Heart left ventricle (tissue), 16 donors: ENCODE measurements at regions not wholly inside any gene's neighbourhood (a gene's known extent, or its start where the extent isn't known, plus 50 kb on each side); places are given as distances from the start of the nearest gene placed in this dataset.
"Not testable (repeated sequence)": the region's sequence is repeated elsewhere in the genome, so short reads cannot be mapped to it uniquely, and the experiment has no call there.

Source experiments
- ATAC-seq, 4 donors: fragments of 200-7000 bp; cut with Tn5 transposase; one replicate each; pipeline ENCODE4 v1.9.1; 2020 to 2022; ENCODE audit warnings: moderate library complexity in 4 of 4, mild to moderate bottlenecking in 3 of 4, moderate number of reproducible peaks in 1 of 4
- DNase-seq, 5 donors: peaks; one replicate each; pipeline ENCODE4 v3.0.0-alpha.2; 2020
- H3K27ac ChIP-seq, 12 donors: fragments of 200-600 bp; sonication (generic) in 4 of 12; one replicate each; pipeline versions ENCODE4 v1.5.0 to v1.8.0; 2016 to 2022; ENCODE audit warnings: mild to moderate bottlenecking in 2 of 12
- H3K27me3 ChIP-seq, 9 donors: fragments of 200-600 bp; sonication (generic) in 2 of 9; one replicate each; pipeline versions ENCODE4 v1.5.1 to v1.8.0; 2016 to 2022; ENCODE audit warnings: mild to moderate bottlenecking in 3 of 9
- H3K36me3 ChIP-seq, 9 donors: fragments of 200-600 bp; sonication (generic) in 2 of 9; one replicate each; pipeline versions ENCODE4 v1.5.0 to v1.8.0; 2018 to 2022; ENCODE audit warnings: mild to moderate bottlenecking in 2 of 9
- H3K4me1 ChIP-seq, 12 donors: fragments of 200-600 bp; sonication (generic) in 4 of 12; one replicate each; pipeline versions ENCODE4 v1.5.0 to v1.8.0; 2016 to 2022; ENCODE audit warnings: mild to moderate bottlenecking in 3 of 12
- H3K4me3 ChIP-seq, 12 donors: fragments of 200-600 bp; sonication (generic) in 4 of 12; one replicate each; pipeline versions ENCODE4 v1.5.0 to v1.8.0; 2017 to 2022; ENCODE audit warnings: mild to moderate bottlenecking in 9 of 12, moderate library complexity in 4 of 12
- H3K9me3 ChIP-seq, 12 donors: fragments of 200-600 bp; sonication (generic) in 4 of 12; one replicate each; pipeline versions ENCODE4 v1.5.0 to v1.8.0; 2016 to 2022; ENCODE audit warnings: mild to moderate bottlenecking in 1 of 12
- POLR2A ChIP-seq, 2 donors: fragments of 450-650 bp; IDR thresholded peaks; one replicate each; pipeline ENCODE4 v1.6.1; 2017; ENCODE audit warnings: antibody characterized with exemption in 2 of 2, mild to moderate bottlenecking in 2 of 2, moderate library complexity in 2 of 2
- WGBS, 4 donors: extraction: QIAGEN DNeasy Blood & Tissue Kit in 2 of 4; methylation state at CpG; one replicate each; pipeline versions ENCODE4 v1.1.5 to v1.1.7; 2013 to 2018; 5-methylcytosine and 5-hydroxymethylcytosine counted together
- intact Hi-C, 10 donors: fragments of 100-400 bp; cut with DNase I; formaldehyde crosslinking; loops; one replicate each; pipeline versions ENCODE4 v1.11.1 to v1.14.2; 2022
- TF ChIP-seq, protein P1 (sequence below), 12 donors: fragments of 200-600 bp; sonication (generic) in 4 of 12; IDR thresholded peaks; one replicate each; pipeline versions ENCODE4 v1.5.0 to v1.8.0; 2018 to 2022; ENCODE audit warnings: antibody characterized with exemption in 12 of 12, mild to moderate bottlenecking in 5 of 12
- donor health status: ischemic (EF 13 %, LVEDD 7.1; RV severe dilation, severe dysfunction).
- donor health status: healthy with polysubstance abuse.
- donor health status: DM: no; HTN: yes; CAD: no.
- donor health status: DM: no; HTN: no; CAD: no.
- donor health status: ischemic (EF 25% LVEDD 6.9; RV normal size, moderate dysfunction).
- donor health status: ischemic (EF 25% LVEDD 5.7; RV mildly dilated, moderate dysfunction).
- donor health status: healthy.
- donor health status: DM: yes; HTN: yes; CAD: no.
- donor health status: ischemic (EF 35%, LVEDD 5.7; RV mildly dilated, moderate dysfunction).
- donor health status: nonischemic (EF 11% LVEDD 7.7; RV severe dilation, severe dysfunction).
- donor health status: DM: yes; HTN: yes; CAD: no.
- donor health status: PGD.
- donor health status: ischemic (EF 29% LVEDD 5.4; RV normal size, mild dysfunction).
- donor health status: nonischemic (EF 23%, LVEDD 6.1; RV moderate dilation, normal function).

DNA sequence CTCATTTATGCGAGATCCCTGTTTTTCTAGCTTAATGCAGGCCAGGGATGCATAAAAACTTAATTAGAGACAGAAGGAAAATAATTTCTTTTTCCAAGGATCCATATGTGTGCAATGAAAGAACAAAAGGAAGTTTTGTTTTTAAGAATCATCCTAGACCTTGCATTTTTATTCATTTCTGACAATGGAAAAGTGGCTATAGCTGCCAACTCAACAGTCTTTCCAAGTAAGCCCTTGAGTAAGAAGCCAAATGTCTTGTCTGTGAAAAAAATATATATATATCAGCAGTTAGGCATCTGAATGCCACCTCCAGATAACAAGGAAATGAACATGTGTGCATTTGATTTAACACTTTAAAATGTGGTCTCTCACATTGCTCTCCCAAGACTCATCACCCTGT lies 1397.6 kb downstream of the GATA3 start:
- H3K9me3 ChIP-seq = peaks cover 0 to 21% (median 10%) of the 10 kb centered on the region in 12 donors
- no peak overlapping the region for H3K4me3 ChIP-seq
- no peaks in the 10 kb centered on the region for H3K27me3 ChIP-seq
- no peak overlapping the region for H3K27ac ChIP-seq
- no peaks in the 10 kb centered on the region for H3K4me1 ChIP-seq
- no peak for DNase-seq
- 71 to 84% (median 77%) methylated on average over 1 of the region's 1 CpG for WGBS, 4 donors
- ATAC-seq = no peak
- H3K36me3 ChIP-seq = no peaks in the 10 kb centered on the region
- intact Hi-C loops = no loop called here
- TF ChIP-seq, protein P1, sequence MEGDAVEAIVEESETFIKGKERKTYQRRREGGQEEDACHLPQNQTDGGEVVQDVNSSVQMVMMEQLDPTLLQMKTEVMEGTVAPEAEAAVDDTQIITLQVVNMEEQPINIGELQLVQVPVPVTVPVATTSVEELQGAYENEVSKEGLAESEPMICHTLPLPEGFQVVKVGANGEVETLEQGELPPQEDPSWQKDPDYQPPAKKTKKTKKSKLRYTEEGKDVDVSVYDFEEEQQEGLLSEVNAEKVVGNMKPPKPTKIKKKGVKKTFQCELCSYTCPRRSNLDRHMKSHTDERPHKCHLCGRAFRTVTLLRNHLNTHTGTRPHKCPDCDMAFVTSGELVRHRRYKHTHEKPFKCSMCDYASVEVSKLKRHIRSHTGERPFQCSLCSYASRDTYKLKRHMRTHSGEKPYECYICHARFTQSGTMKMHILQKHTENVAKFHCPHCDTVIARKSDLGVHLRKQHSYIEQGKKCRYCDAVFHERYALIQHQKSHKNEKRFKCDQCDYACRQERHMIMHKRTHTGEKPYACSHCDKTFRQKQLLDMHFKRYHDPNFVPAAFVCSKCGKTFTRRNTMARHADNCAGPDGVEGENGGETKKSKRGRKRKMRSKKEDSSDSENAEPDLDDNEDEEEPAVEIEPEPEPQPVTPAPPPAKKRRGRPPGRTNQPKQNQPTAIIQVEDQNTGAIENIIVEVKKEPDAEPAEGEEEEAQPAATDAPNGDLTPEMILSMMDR (IDR thresholded peaks at IDR 0.05) = no peak
- no peak for TF ChIP-seq POLR2A (IDR thresholded peaks at IDR 0.05)

DNA sequence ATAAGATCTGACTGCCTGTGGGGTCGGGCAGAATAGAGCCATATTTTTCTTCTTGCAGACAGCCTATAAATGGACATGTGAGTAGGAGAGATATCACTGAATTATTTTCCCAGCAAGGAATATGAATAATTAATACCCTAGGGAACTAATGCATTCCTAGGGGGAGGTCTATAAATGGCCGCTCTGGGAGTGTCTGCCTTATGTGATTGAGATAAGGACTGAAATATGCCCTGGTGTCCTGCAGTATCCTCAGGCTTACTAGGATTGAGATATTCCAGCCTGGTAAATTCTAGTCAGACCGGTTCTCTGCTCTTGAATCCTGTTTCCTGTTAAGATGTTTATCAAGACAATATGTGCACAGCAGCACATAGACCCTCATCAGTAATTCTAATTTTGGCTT lies 1399.4 kb downstream of the GATA3 start:
- H3K27ac ChIP-seq, DNase-seq, intact Hi-C loops, H3K4me1 ChIP-seq, H3K27me3 ChIP-seq, ATAC-seq, H3K36me3 ChIP-seq, H3K4me3 ChIP-seq: not testable (repeated sequence)
- WGBS, 4 donors = 69 to 77% (median 72%) methylated on average over 3 of the region's 3 CpGs
- peaks cover 0 to 21% (median 10%) of the 10 kb centered on the region in 12 donors for H3K9me3 ChIP-seq

DNA sequence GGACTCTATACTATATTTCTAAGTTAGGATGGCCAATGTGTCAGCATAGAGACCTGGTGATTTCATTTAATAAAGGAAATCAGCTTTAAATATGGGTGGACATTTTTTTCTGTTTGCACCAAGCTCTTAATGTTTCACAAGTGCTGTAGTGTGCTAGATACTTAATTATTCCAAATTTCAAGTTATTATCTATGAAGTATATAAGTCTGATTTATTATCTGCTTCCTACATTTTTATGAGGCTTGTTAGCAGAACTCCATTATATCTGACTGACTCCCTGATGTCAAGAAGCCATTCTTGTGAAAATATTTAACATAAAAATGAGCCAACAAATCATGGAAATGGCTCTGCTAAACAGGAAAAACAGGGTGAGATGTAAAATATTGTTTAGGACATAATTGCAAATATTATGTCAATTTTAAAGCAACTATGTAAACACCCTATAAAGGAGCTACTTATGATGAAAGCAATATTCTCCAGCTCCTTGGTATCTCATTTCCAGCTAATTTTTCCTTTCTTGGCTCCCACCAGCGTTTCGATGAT lies 1415.2 kb downstream of the GATA3 start:
- WGBS, 4 donors = 75 to 84% (median 77%) methylated on average over 2 of the region's 2 CpGs
- H3K9me3 ChIP-seq = no peaks in the 10 kb centered on the region
- no peaks in the 10 kb centered on the region for H3K36me3 ChIP-seq
- no peaks in the 10 kb centered on the region for H3K27me3 ChIP-seq
- H3K4me3 ChIP-seq = no peak overlapping the region
- TF ChIP-seq, protein P1 (IDR thresholded peaks at IDR 0.05) = no peak
- TF ChIP-seq POLR2A (IDR thresholded peaks at IDR 0.05) = no peak
- DNase-seq (no peak), ATAC-seq (no peak)
- no peaks in the 10 kb centered on the region for H3K4me1 ChIP-seq
- no peak overlapping the region for H3K27ac ChIP-seq
- intact Hi-C loops = no loop called here

DNA sequence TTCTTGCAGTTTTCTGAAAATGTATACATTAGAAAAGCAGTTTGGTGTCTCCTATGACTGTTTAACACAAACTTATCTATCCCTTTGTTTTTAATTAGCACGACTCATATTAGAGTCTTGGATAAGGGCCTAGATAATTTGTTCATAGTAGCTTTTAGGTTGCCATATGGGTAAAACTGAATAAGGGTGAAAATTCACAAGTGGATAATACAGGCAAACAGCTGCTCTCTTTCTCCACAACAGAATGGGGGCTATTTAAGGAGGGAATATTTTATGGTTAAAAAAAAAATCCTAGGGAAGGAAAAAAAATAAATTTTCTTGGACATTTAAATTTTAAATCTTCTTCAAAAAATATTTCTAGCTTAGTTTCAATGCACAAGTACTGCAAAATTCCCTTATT lies 1416.1 kb downstream of the GATA3 start:
- WGBS, 4 donors = 45 to 71% (median 60%) methylated on average over 1 of the region's 1 CpG

More for the DNA sequence above, 1416.1 kb downstream of the GATA3 start:
- Histone ChIP-seq H3K36me3 (no peaks in the 10 kb centered on the region), H3K4me1 (no peaks in the 10 kb centered on the region), H3K4me3 (no peak overlapping the region), H3K9me3 (no peaks in the 10 kb centered on the region), H3K27me3 (no peaks in the 10 kb centered on the region), H3K27ac (no peak overlapping the region)
- no peak for TF ChIP-seq POLR2A (IDR thresholded peaks at IDR 0.05)
- TF ChIP-seq, protein P1 (IDR thresholded peaks at IDR 0.05) = no peak
- DNase-seq = no peak
- intact Hi-C loops = no loop called here
- no peak for ATAC-seq
